B cell (primary cell): ENCODE measurements at regions not wholly inside any gene's neighbourhood (a gene's known extent, or its start where the extent isn't known, plus 50 kb on each side); places are given as distances from the start of the nearest gene placed in this dataset.

Experiments
- CTCF ChIP-seq: fragments of 200-600 bp; IDR thresholded peaks from one replicate; pipeline ENCODE4 v1.8.0; 2022; ENCODE audit warnings: antibody characterized with exemption, mild to moderate bottlenecking
- EZH2 ChIP-seq: IDR thresholded peaks from 2 replicates; pipeline ENCODE4 v1.6.1; 2012; ENCODE audit warnings: borderline replicate concordance, low read depth, mild to moderate bottlenecking, moderate library complexity, low read length; ENCODE audit not compliant: insufficient read depth, poor library complexity, severe bottlenecking

DNA sequence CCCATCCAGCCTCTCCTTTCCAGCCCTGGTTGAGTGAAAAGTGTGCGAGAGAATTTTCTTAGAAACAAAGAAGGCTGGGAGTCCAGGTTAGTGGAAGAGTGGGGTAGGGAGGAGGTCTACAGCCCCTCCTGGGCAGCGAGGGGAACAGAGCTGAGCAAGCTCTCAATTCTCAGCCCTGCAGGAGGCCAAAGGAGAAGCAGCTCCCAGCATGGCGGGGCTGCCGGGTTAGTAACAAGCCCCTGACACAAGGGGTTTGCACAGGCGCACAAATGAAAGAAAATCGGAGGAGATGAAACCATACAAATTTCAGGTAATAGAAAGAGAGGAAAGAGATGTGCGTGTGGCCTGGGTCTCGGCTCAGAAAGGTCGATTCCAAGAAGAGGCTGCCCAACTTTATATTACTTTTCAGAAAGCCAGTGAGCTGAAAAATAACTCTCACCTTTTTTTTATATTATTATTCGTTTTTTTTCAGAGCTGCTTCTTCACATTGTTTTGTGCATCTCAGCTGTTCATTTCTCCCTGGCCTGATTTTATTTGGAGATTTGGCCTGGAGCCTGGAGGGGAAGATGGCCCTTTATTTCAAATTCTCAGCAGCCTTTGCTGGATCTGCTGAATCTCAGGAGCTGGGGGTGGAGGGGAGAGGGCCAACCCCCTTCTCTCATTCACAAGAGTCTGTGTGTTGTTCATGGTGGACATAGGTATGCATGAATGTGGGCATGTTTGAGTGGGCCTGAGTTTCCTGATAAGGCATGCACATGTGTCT lies 583.2 kb downstream of the BUD13 start:
- TF ChIP-seq EZH2: no peak
- no peak for TF ChIP-seq CTCF
